SU-DHL-6 (cell line): ENCODE measurements at regions not wholly inside any gene's neighbourhood (a gene's known extent, or its start where the extent isn't known, plus 50 kb on each side); places are given as distances from the start of the nearest gene placed in this dataset.

Source experiments
- H2AFZ ChIP-seq: fragments of 200-600 bp; sonication (generic); 2 replicates; pipeline ENCODE4 v1.6.1; 2014; ENCODE audit warnings: low read depth, mild to moderate bottlenecking, moderate library complexity, mixed read lengths, antibody characterized with exemption, low read length; ENCODE audit not compliant: severe bottlenecking
- H3F3A ChIP-seq: fragments of 200-600 bp; shearing (Covaris generic); 2 replicates; pipeline ENCODE4 v1.6.0; 2016; ENCODE audit warnings: antibody characterized with exemption, mild to moderate bottlenecking; ENCODE audit not compliant: insufficient read depth
- H3K27ac ChIP-seq: fragments of 200-600 bp; sonication (generic); 2 replicates; pipeline ENCODE4 v1.5.1; 2016; ENCODE audit warnings: low read depth, mild to moderate bottlenecking, low read length, moderate library complexity, mixed read lengths
- H3K27me3 ChIP-seq: fragments of 200-600 bp; sonication (generic), shearing (Covaris generic); 2 replicates; pipeline ENCODE4 v1.6.0; 2014; ENCODE audit warnings: mild to moderate bottlenecking, low read length
- H3K36me3 ChIP-seq: fragments of 200-600 bp; sonication (generic); 2 replicates; pipeline ENCODE4 v1.6.1; 2014; ENCODE audit warnings: mild to moderate bottlenecking, low read length, mixed read lengths
- H3K4me2 ChIP-seq: fragments of 300-600, 200-600 bp; shearing (Covaris generic), sonication (generic); 2 replicates; pipeline ENCODE4 v1.6.0; 2014; ENCODE audit warnings: low read length, low read depth, mild to moderate bottlenecking; ENCODE audit not compliant: poor library complexity, severe bottlenecking
- H3K4me3 ChIP-seq: fragments of 200-600 bp; sonication (generic); 2 replicates; pipeline ENCODE4 v1.5.1; 2014; ENCODE audit warnings: antibody characterized with exemption, low read length, mild to moderate bottlenecking, mixed read lengths; ENCODE audit not compliant: insufficient read depth, poor library complexity, severe bottlenecking
- H3K79me2 ChIP-seq: fragments of 200-600 bp; sonication (generic); 2 replicates; pipeline ENCODE4 v1.6.1; 2014; ENCODE audit warnings: mild to moderate bottlenecking, low read length, moderate library complexity; ENCODE audit not compliant: insufficient read depth
- H3K9ac ChIP-seq: fragments of 200-600 bp; sonication (generic); 2 replicates; pipeline ENCODE4 v1.7.0; 2014; ENCODE audit warnings: mild to moderate bottlenecking, low read length
- H3K9me2 ChIP-seq: fragments of 200-600 bp; sonication (generic); replicated peaks from 2 replicates; pipeline ENCODE4 v1.6.1; 2014; ENCODE audit warnings: low read length; ENCODE audit not compliant: insufficient read depth
- H3K9me3 ChIP-seq: fragments of 200-600 bp; sonication (generic); 2 replicates; pipeline ENCODE4 v1.6.1; 2014; ENCODE audit warnings: low read length, mixed read lengths; ENCODE audit not compliant: insufficient read depth
- H4K20me1 ChIP-seq: fragments of 200-600 bp; sonication (generic); 2 replicates; pipeline ENCODE4 v1.6.1; 2014; ENCODE audit warnings: low read depth, mild to moderate bottlenecking, antibody characterized with exemption, low read length, moderate library complexity, mixed read lengths
- EZH2phosphoT487 ChIP-seq: fragments of 200-600 bp; sonication (generic), shearing (Covaris generic); conservative IDR thresholded peaks from 2 replicates; pipeline ENCODE4 v1.6.1; 2018; ENCODE audit warnings: mild to moderate bottlenecking, antibody characterized with exemption, low read length, moderate library complexity, mixed read lengths
- TF ChIP-seq, protein P1 (sequence below): fragments of 200-600 bp; sonication (generic); IDR thresholded peaks from one replicate; pipeline ENCODE4 v1.5.1; 2017; ENCODE audit warnings: antibody characterized with exemption, mild to moderate bottlenecking, low read length, moderate library complexity; ENCODE audit not compliant: insufficient read depth, poor library complexity, severe bottlenecking

DNA sequence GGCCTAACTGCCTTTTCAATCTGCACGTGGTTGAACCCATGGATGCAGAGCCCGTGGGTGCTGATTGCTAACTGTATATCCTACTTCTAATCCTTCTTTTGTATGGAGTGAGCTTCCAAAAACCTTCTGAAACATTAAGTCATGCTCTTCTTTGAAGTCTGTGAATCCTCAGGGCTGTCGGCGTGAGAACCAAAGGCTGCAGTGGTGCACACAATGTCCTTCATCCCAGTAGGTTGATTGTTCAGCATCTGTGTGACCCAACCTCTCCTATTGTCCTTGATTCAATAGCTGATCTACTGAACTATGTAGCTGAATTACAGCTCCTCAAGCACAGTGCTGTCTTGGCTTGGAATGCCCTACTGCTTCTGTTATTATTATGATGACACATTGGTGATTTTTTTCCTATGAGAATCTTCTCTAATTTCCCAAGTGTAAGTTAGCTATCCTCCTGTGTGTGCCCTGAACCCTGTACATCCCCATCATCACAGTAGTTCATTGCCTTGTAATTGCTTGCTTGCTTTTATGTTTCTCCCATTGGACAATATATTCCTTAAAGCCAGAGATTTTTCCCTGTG lies 294.6 kb downstream of the TRIML1 start:
- H3K27me3 ChIP-seq, result no peaks in the 10 kb centered on the region
- H3K36me3 ChIP-seq, result no peaks in the 10 kb centered on the region
- no peak overlapping the region for H2AFZ ChIP-seq
- no peak overlapping the region for H3K4me3 ChIP-seq
- TF ChIP-seq EZH2phosphoT487, result no peak
- TF ChIP-seq, protein P1, sequence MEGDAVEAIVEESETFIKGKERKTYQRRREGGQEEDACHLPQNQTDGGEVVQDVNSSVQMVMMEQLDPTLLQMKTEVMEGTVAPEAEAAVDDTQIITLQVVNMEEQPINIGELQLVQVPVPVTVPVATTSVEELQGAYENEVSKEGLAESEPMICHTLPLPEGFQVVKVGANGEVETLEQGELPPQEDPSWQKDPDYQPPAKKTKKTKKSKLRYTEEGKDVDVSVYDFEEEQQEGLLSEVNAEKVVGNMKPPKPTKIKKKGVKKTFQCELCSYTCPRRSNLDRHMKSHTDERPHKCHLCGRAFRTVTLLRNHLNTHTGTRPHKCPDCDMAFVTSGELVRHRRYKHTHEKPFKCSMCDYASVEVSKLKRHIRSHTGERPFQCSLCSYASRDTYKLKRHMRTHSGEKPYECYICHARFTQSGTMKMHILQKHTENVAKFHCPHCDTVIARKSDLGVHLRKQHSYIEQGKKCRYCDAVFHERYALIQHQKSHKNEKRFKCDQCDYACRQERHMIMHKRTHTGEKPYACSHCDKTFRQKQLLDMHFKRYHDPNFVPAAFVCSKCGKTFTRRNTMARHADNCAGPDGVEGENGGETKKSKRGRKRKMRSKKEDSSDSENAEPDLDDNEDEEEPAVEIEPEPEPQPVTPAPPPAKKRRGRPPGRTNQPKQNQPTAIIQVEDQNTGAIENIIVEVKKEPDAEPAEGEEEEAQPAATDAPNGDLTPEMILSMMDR, result no peak
- H4K20me1 ChIP-seq, result no peaks in the 10 kb centered on the region
- H3K9ac ChIP-seq, result no peak overlapping the region
- no peak overlapping the region for H3K4me2 ChIP-seq
- no peaks in the 10 kb centered on the region for H3K9me3 ChIP-seq
- H3K9me2 ChIP-seq, result no peaks in the 10 kb centered on the region
- no peaks in the 10 kb centered on the region for H3K79me2 ChIP-seq
- no peak overlapping the region for H3K27ac ChIP-seq
- no peaks in the 10 kb centered on the region for H3F3A ChIP-seq

DNA sequence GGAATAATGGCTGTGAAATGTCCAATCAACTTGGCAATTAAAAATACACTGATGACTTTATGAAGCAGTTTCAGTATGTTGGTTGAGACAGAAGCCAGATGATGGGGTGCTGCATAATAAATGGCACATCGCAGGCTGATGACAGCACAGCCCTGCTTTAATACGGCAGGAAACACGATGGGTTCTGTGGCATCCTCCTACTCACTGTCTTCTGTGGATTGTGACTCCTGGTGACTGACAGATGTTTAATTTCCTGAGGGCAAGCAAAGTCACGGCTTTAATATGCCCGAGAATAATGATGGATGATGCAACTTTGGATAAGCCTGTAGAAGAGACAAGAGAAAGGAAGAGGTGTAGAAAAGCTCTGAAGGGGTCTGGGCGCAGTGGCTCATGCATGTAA lies 295.4 kb downstream of the TRIML1 start:
- no peaks in the 10 kb centered on the region for H3K9me2 ChIP-seq
- no peaks in the 10 kb centered on the region for H3K27me3 ChIP-seq
- no peak overlapping the region for H3K9ac ChIP-seq
- H3K36me3 ChIP-seq, result no peaks in the 10 kb centered on the region
- H3K4me2 ChIP-seq, result no peak overlapping the region
- no peak overlapping the region for H3K27ac ChIP-seq
- no peaks in the 10 kb centered on the region for H4K20me1 ChIP-seq
- TF ChIP-seq, protein P1, result no peak
- TF ChIP-seq EZH2phosphoT487, result no peak
- H3F3A ChIP-seq, result no peaks in the 10 kb centered on the region
- no peaks in the 10 kb centered on the region for H3K79me2 ChIP-seq
- H2AFZ ChIP-seq, result no peak overlapping the region
- H3K9me3 ChIP-seq, result no peaks in the 10 kb centered on the region
- H3K4me3 ChIP-seq, result no peak overlapping the region

DNA sequence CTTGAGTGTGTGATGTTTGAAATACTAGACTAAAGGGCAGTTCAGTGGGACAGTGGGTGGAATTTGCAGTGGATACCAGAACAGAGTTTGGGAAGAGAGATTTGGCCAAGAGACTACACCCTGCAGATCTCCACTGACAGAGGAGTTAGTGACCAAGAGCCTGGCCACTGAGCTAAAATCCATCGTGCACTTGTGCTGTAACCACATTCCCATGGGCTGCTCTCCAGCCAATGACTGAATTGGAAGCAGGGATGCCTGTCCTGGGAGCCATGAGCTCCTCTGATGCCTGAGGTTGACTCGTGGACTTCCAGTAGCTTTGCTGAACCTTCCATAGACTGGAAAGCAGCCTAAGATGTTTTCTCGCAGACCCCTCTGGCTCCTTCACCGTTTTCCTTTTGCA lies 296.1 kb downstream of the TRIML1 start:
- H4K20me1 ChIP-seq, result no peaks in the 10 kb centered on the region
- H3K27ac ChIP-seq, result no peak overlapping the region
- H3K4me3 ChIP-seq, result no peak overlapping the region
- H3K79me2 ChIP-seq, result no peaks in the 10 kb centered on the region
- H3F3A ChIP-seq, result no peaks in the 10 kb centered on the region
- no peak overlapping the region for H3K4me2 ChIP-seq
- no peaks in the 10 kb centered on the region for H3K9me3 ChIP-seq
- H2AFZ ChIP-seq, result no peak overlapping the region
- H3K36me3 ChIP-seq, result no peaks in the 10 kb centered on the region
- H3K9me2 ChIP-seq, result no peaks in the 10 kb centered on the region
- TF ChIP-seq, protein P1, result no peak
- no peak for TF ChIP-seq EZH2phosphoT487
- H3K9ac ChIP-seq, result no peak overlapping the region
- H3K27me3 ChIP-seq, result no peaks in the 10 kb centered on the region
